Mucosa of rectum (tissue), 2 donors: ENCODE measurements at regions not wholly inside any gene's neighbourhood (a gene's known extent, or its start where the extent isn't known, plus 50 kb on each side); places are given as distances from the start of the nearest gene placed in this dataset.

ENCODE experiments used
- H3K27ac ChIP-seq, 2 donors: one replicate each; pipeline ENCODE4 v1.7.0; 2013; ENCODE audit warnings: inconsistent platforms in 2 of 2, low read depth in 2 of 2, low read length in 2 of 2
- H3K27me3 ChIP-seq, 2 donors: one replicate each; pipeline ENCODE4 v1.7.0; 2013; ENCODE audit warnings: low read length in 2 of 2; ENCODE audit not compliant: control insufficient read depth in 2 of 2, insufficient read depth in 2 of 2
- H3K36me3 ChIP-seq, 2 donors: one replicate each; pipeline ENCODE4 v1.7.0; 2013; ENCODE audit warnings: low read length in 2 of 2; ENCODE audit not compliant: control insufficient read depth in 2 of 2, insufficient read depth in 2 of 2
- H3K4me1 ChIP-seq, 2 donors: one replicate each; pipeline ENCODE4 v1.7.0; 2013; ENCODE audit warnings: low read length in 2 of 2, mild to moderate bottlenecking in 1 of 2; ENCODE audit not compliant: control insufficient read depth in 2 of 2, insufficient read depth in 2 of 2
- H3K4me3 ChIP-seq, 2 donors: one replicate each; pipeline ENCODE4 v1.7.0; 2013; ENCODE audit warnings: low read length in 2 of 2
- H3K9ac ChIP-seq, 2 donors: one replicate each; pipeline ENCODE4 v1.7.0; 2013; ENCODE audit warnings: low read length in 2 of 2, low read depth in 1 of 2, mild to moderate bottlenecking in 1 of 2
- H3K9me3 ChIP-seq, 2 donors: one replicate each; pipeline ENCODE4 v1.7.0; 2013; ENCODE audit warnings: low read length in 2 of 2; ENCODE audit not compliant: control insufficient read depth in 2 of 2
- donor health status: healthy.
- donor health status: Normal muscosa, but diverticular disease.

DNA sequence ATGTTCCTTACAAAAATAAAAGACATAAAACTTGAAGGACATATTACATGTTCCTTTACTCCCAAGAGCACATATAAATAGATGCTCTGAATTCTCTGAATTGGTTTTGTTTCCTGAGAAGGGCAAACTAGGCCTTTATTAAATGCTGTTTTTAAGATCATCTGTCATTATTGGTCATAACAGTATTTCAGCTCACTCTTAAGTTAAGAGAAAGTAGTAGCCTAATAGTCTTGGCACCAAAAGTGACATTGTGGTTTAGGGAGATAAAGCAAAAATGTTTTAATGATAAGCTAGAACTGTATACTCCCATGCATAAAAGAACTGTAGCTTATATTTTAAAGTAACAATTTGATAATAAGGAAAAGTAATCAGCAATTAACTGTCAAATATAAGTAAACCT is 361.1 kb upstream of the PTCHD4 start:
- Histone ChIP-seq H3K27ac (no peak overlapping the region), H3K4me3 (no peak overlapping the region), H3K4me1 (no peaks in the 10 kb centered on the region), H3K9ac (no peak overlapping the region), H3K36me3 (no peaks in the 10 kb centered on the region), H3K9me3 (no peaks in the 10 kb centered on the region), H3K27me3 (no peaks in the 10 kb centered on the region)

- Histone ChIP-seq H3K27ac (no peak overlapping the region), H3K27me3 (no peaks in the 10 kb centered on the region)
Measured at GRCh38 chr6:48471326-48471725, 360.3 kb upstream of the PTCHD4 start.

GRCh38 chr6:48449002-48449401 is 338.0 kb upstream of the PTCHD4 start:
- Histone ChIP-seq H3K4me3 (no peak overlapping the region), H3K36me3 (no peaks in the 10 kb centered on the region), H3K9ac (no peak overlapping the region), H3K27ac (no peak overlapping the region), H3K9me3 (no peaks in the 10 kb centered on the region), H3K4me1 (no peaks in the 10 kb centered on the region), H3K27me3 (no peaks in the 10 kb centered on the region)

More at GRCh38 chr6:48471326-48471725, 360.3 kb upstream of the PTCHD4 start:
- Histone ChIP-seq H3K4me1 (no peaks in the 10 kb centered on the region), H3K9ac (no peak overlapping the region), H3K36me3 (no peaks in the 10 kb centered on the region), H3K9me3 (no peaks in the 10 kb centered on the region), H3K4me3 (no peak overlapping the region)

- H3K36me3 ChIP-seq: no peaks in the 10 kb centered on the region
- no peaks in the 10 kb centered on the region for H3K9me3 ChIP-seq
- no peak overlapping the region for H3K27ac ChIP-seq
- no peaks in the 10 kb centered on the region for H3K27me3 ChIP-seq
- no peak overlapping the region for H3K4me3 ChIP-seq
- no peak overlapping the region for H3K9ac ChIP-seq
- H3K4me1 ChIP-seq: no peaks in the 10 kb centered on the region
Measured at GRCh38 chr6:48447251-48447650, 336.3 kb upstream of the PTCHD4 start.

DNA sequence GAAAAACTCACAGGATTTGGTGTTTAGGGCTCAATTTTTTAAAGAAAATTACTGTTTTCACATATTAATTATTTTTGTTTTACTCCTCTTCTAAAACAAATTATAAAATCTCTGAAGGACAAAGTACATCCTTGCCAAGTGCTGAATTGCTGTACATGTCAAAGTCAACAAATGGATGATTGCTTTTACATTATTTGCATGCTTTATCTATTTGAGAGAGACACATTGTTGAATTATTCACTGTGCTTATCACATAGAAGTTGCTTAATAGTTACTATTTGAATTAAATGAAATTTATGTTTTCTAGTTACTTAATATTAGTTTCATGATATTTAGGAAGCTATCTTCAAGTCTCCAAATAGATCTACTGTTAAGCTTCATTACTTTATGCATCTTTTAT is 318.6 kb upstream of the PTCHD4 start:
- no peaks in the 10 kb centered on the region for H3K27me3 ChIP-seq
- H3K4me1 ChIP-seq: no peaks in the 10 kb centered on the region
- no peak overlapping the region for H3K4me3 ChIP-seq
- no peaks in the 10 kb centered on the region for H3K36me3 ChIP-seq
- no peak overlapping the region for H3K27ac ChIP-seq
- no peaks in the 10 kb centered on the region for H3K9me3 ChIP-seq
- H3K9ac ChIP-seq: no peak overlapping the region

DNA sequence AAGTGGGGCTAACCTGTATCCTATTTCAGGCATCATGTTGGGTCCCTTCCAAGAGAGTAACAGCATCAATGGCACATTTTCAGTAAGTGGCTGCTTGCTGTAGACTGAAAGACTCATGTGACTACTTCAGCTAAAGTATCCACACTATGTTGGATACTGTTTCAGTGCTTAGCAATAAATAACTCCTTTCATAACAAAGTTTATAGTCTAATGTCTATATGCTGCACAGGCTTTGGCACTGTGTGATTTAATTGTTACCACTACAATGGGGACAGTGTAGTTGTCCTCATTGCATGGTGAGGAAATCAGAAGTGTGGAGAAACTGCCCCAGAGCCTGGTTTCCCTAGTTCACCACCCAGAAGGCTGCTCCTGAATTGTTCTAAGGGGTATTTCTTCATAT is 318.0 kb upstream of the PTCHD4 start:
- no peak overlapping the region for H3K4me3 ChIP-seq
- H3K27me3 ChIP-seq: no peaks in the 10 kb centered on the region
- no peaks in the 10 kb centered on the region for H3K4me1 ChIP-seq
- no peak overlapping the region for H3K27ac ChIP-seq
- no peaks in the 10 kb centered on the region for H3K36me3 ChIP-seq
- no peaks in the 10 kb centered on the region for H3K9me3 ChIP-seq
- no peak overlapping the region for H3K9ac ChIP-seq

DNA sequence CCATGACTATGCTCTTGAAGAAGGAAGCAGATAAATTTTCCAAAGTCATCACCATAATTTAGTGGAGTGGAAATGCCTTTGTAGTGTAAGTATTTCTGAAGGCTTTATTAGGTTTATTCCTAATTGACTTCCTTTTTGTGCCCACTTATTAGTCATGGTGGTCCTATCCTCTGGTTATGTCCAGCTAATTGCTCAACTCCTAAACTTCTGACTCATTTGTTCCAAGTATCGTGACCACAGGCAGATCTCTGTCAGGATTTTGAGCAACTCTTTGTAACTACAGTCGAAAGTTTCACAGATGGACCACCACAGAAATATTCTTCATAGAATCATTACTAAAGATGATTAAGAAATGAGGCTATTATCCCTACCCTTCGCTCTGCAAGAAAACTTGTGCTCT is 315.6 kb upstream of the PTCHD4 start:
- no peak overlapping the region for H3K27ac ChIP-seq
- H3K4me1 ChIP-seq: no peaks in the 10 kb centered on the region
- H3K27me3 ChIP-seq: no peaks in the 10 kb centered on the region
- no peaks in the 10 kb centered on the region for H3K36me3 ChIP-seq
- no peak overlapping the region for H3K9ac ChIP-seq
- H3K4me3 ChIP-seq: no peak overlapping the region
- no peaks in the 10 kb centered on the region for H3K9me3 ChIP-seq

- no peak overlapping the region for H3K4me3 ChIP-seq
- H3K9ac ChIP-seq: no peak overlapping the region
- no peak overlapping the region for H3K27ac ChIP-seq
- no peaks in the 10 kb centered on the region for H3K36me3 ChIP-seq
- H3K4me1 ChIP-seq: no peaks in the 10 kb centered on the region
- H3K27me3 ChIP-seq: no peaks in the 10 kb centered on the region
- H3K9me3 ChIP-seq: no peaks in the 10 kb centered on the region
Measured at GRCh38 chr6:48423640-48424365, 312.8 kb upstream of the PTCHD4 start.

DNA sequence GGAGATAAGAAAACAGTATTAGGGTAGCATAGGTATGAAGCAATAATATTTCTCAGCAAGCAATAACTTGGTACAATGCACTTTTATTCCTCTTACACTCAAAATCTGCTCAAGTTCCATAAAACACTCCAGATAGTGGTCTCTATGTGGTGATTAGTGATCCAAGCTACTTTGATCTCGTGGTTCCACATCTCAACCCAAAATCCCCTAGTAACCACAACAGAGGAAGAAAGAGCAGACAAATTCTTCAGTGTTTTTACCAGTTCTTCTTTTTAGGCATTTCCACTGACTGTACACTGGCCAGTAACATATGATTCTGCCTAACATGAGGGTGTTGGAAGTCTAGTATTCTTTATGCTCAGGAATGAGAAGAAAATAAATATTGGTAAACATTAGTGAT is 309.0 kb upstream of the PTCHD4 start:
- no peak overlapping the region for H3K27ac ChIP-seq
- H3K9me3 ChIP-seq: no peaks in the 10 kb centered on the region
- no peak overlapping the region for H3K4me3 ChIP-seq
- H3K27me3 ChIP-seq: no peaks in the 10 kb centered on the region
- H3K36me3 ChIP-seq: no peaks in the 10 kb centered on the region
- H3K4me1 ChIP-seq: no peaks in the 10 kb centered on the region
- H3K9ac ChIP-seq: no peak overlapping the region

DNA sequence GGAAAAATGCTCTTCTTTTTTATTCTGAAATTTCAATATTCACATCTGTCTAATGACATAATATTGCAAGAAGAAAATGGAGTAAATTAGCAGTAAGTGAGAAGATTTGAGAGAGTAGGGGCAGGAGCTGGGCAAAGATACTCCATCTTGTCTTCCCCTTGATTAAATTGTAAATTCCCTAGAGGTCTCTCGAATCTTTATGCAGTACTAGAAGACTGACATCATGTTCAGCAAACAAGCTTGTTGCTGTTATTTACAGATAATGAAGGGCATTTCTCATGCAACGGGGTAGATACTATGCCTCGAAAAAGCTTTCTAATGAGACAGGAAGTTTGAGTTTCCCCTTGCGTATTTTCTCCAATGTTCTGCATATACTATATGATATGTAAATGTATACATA is 306.9 kb upstream of the PTCHD4 start:
- no peak overlapping the region for H3K9ac ChIP-seq
- no peaks in the 10 kb centered on the region for H3K36me3 ChIP-seq
- H3K27me3 ChIP-seq: no peaks in the 10 kb centered on the region
- H3K4me1 ChIP-seq: no peaks in the 10 kb centered on the region
- H3K27ac ChIP-seq: no peak overlapping the region
- no peak overlapping the region for H3K4me3 ChIP-seq
- H3K9me3 ChIP-seq: no peaks in the 10 kb centered on the region

DNA sequence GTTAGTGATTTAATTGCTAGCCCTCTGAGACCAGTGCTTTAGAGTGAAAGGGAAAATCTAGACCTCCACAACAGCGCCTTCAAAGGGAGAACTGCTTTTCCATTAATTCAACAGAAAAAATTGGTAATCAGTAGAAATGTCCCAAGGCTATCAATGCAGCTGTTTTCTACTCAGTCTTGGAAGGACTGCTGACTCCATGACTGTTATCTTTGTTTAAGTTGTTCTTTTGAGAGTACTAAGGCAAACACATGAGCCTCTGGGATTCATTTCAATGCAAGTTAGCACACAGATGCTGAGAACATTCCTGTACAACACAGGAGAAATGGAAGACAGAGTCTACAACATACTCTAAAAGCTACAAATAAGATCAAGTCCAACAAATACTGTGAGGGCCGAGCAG is 301.7 kb upstream of the PTCHD4 start:
- Histone ChIP-seq H3K9me3 (no peaks in the 10 kb centered on the region), H3K9ac (no peak overlapping the region), H3K4me1 (no peaks in the 10 kb centered on the region), H3K27me3 (no peaks in the 10 kb centered on the region), H3K4me3 (no peak overlapping the region), H3K27ac (no peak overlapping the region), H3K36me3 (no peaks in the 10 kb centered on the region)
